Rectal smooth muscle tissue (tissue), 1 donor: ENCODE measurements at regions not wholly inside any gene's neighbourhood (a gene's known extent, or its start where the extent isn't known, plus 50 kb on each side); places are given as distances from the start of the nearest gene placed in this dataset.
"Not testable (repeated sequence)": the region's sequence is repeated elsewhere in the genome, so short reads cannot be mapped to it uniquely, and the experiment has no call there.

ENCODE experiments used
- H3K27ac ChIP-seq: one replicate; pipeline ENCODE4 v1.7.0; 2013; ENCODE audit warnings: low read depth, low read length, inconsistent platforms
- H3K27me3 ChIP-seq: one replicate; pipeline ENCODE4 v1.7.0; 2013; ENCODE audit warnings: low read length; ENCODE audit not compliant: control insufficient read depth, insufficient read depth
- H3K36me3 ChIP-seq: one replicate; pipeline ENCODE4 v1.7.0; 2013; ENCODE audit warnings: low read length; ENCODE audit not compliant: control insufficient read depth, insufficient read depth
- H3K4me1 ChIP-seq: one replicate; pipeline ENCODE4 v1.7.0; 2013; ENCODE audit warnings: low read length; ENCODE audit not compliant: control insufficient read depth, insufficient read depth
- H3K4me3 ChIP-seq: one replicate; pipeline ENCODE4 v1.7.0; 2013; ENCODE audit warnings: low read length
- H3K9ac ChIP-seq: one replicate; pipeline ENCODE4 v1.7.0; 2013; ENCODE audit warnings: low read length

DNA sequence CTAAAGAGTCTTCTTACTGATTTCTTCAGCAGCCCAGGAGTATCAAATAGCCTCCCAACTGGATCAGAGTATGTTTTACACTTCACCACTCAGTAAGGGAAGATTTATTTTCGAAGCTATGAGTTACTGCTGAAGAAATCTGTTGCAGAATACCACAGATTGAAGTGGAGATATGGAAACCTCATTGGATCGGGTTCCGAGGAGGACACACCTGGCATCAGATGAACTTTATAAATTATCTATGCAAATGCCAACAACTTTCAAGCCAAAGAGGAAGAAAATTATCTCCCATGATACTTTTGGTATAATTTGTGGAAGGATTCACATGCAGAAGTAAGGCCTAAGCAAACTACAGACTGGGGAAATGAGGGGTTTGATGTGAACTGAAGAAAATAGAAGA lies 515.9 kb upstream of the NDST4 start:
- Histone ChIP-seq H3K4me1 (no peaks in the 10 kb centered on the region), H3K27ac (no peak overlapping the region), H3K36me3 (no peaks in the 10 kb centered on the region), H3K27me3 (no peaks in the 10 kb centered on the region), H3K9ac (no peak overlapping the region), H3K4me3 (no peak overlapping the region)

- Histone ChIP-seq H3K9ac (no peak overlapping the region), H3K36me3 (no peaks in the 10 kb centered on the region), H3K4me3 (no peak overlapping the region), H3K27ac (no peak overlapping the region), H3K4me1 (no peaks in the 10 kb centered on the region), H3K27me3 (no peaks in the 10 kb centered on the region)
These were observed 496.2 kb upstream of the NDST4 start for GRCh38 chr4:115609631-115610030.

GRCh38 chr4:115607311-115607710 lies 493.9 kb upstream of the NDST4 start:
- Histone ChIP-seq H3K27ac (no peak overlapping the region), H3K36me3 (no peaks in the 10 kb centered on the region)

DNA sequence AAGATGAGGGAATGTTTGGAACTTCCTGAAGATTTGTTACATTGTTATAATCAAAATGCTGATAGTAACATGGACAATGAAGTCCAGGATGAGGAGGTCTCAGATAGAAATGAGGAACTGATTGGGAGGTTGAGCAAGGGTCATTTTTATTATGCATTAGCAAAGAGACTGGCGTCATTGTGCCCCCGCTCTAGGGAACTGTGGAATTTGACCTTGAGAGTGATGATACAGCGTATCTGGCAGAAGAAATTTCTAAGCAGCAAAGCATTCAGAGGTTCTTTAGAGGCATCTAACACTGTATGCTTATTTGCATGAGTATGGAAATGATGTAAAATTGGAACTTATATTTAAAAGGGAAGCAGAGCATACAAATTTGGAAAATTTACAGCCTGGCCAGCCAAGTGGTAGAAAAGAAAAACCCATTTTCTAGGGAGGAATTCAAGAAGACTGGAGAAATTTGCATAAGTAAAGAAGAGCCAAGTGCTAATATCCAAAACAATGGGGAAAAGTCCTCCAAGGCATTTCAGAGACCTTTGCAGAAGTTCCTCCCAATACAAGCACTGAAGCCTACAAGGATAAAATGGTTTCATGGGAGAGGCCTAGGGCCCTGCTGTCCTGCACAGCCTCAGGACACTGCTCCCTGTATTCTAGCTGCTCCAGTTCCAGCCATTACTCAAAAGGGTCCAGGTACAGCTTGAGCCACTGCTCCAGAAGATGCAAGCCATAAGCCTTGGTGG lies 483.0 kb upstream of the NDST4 start:
- H3K4me1 ChIP-seq = no peaks in the 10 kb centered on the region
- no peaks in the 10 kb centered on the region for H3K27me3 ChIP-seq
- no peaks in the 10 kb centered on the region for H3K36me3 ChIP-seq
- H3K27ac ChIP-seq = no peak overlapping the region
- H3K9ac ChIP-seq = no peak overlapping the region
- no peak overlapping the region for H3K4me3 ChIP-seq

More at GRCh38 chr4:115607311-115607710, 493.9 kb upstream of the NDST4 start:
- Histone ChIP-seq H3K9ac (no peak overlapping the region), H3K4me1 (no peaks in the 10 kb centered on the region), H3K4me3 (no peak overlapping the region), H3K27me3 (no peaks in the 10 kb centered on the region)

DNA sequence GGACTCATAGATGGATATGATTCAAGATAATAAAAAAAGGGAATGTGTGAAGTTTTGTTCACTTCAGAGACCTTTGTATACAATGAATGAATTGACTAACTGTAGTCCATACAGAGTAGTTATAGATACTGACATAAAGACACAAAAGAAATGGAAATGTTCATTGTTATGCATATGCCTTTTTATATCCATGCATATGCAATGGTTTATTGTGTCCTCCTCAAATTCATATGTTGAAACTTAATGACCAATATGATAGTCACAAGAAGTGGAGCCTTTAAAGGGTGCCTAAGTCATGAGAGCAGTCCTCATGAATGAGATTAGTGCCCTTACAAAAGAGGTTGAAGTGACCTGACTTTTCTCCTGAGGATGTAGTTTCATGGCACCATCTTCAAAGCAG lies 467.5 kb upstream of the NDST4 start:
- H3K27ac ChIP-seq = no peak overlapping the region

DNA sequence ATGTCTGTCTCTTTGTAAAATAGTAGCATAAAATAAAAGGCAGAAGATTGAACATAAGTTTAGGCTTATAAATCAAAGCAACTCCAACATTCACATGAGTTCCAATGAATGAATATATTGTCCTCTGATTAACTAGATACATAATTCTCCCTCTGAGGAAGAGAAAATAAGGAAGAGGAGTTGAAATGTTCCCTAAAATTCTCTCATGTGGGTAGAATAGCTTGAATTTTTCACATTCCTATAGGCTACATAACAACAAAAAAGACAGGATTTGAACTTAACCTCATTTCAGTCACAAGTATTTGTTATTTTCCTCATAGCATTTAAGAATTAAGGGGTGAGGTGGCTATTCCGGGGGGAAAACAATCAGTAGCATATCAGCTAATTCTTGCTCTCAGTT lies 462.4 kb upstream of the NDST4 start:
- Histone ChIP-seq H3K27me3 (no peaks in the 10 kb centered on the region), H3K4me3 (no peak overlapping the region), H3K36me3 (no peaks in the 10 kb centered on the region), H3K27ac (no peak overlapping the region), H3K4me1 (no peaks in the 10 kb centered on the region), H3K9ac (no peak overlapping the region)

More for the DNA sequence above, 467.5 kb upstream of the NDST4 start:
- no peak overlapping the region for H3K4me3 ChIP-seq
- H3K27me3 ChIP-seq = no peaks in the 10 kb centered on the region
- H3K36me3 ChIP-seq = no peaks in the 10 kb centered on the region
- H3K9ac ChIP-seq = no peak overlapping the region
- H3K4me1 ChIP-seq = no peaks in the 10 kb centered on the region

GRCh38 chr4:115562506-115562905 lies 449.1 kb upstream of the NDST4 start:
- Histone ChIP-seq H3K27ac (no peak overlapping the region), H3K27me3 (no peaks in the 10 kb centered on the region), H3K9ac (no peak overlapping the region), H3K4me3 (no peak overlapping the region), H3K4me1 (no peaks in the 10 kb centered on the region), H3K36me3 (no peaks in the 10 kb centered on the region)

DNA sequence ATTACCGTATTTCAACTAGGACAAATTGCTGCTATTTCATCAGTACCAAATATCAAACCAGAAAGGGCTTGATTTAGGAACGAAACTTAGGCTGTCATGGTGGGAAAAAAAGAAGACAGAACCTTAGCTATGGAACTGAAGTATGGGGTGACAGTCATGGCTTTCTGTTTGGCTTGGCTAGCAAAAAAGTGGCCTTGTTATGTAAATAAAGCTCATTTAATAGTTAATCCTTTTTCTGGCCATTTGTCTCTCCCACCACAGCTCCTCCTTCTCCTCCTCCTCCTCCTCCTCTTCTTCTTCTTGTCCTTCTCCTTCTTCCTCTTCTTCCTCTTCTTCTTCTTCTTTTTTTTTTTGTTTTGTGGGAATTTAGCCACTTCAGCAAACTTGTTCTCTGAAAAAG lies 434.7 kb upstream of the NDST4 start:
- Histone ChIP-seq H3K27ac (no peak overlapping the region), H3K36me3 (no peaks in the 10 kb centered on the region), H3K4me3 (no peak overlapping the region), H3K4me1 (no peaks in the 10 kb centered on the region), H3K9ac (no peak overlapping the region), H3K27me3 (no peaks in the 10 kb centered on the region)

- Histone ChIP-seq H3K27ac (no peak overlapping the region), H3K36me3 (no peaks in the 10 kb centered on the region), H3K4me3 (no peak overlapping the region), H3K9ac (no peak overlapping the region), H3K4me1 (no peaks in the 10 kb centered on the region), H3K27me3 (no peaks in the 10 kb centered on the region)
These were observed 424.0 kb upstream of the NDST4 start for GRCh38 chr4:115537387-115537786.

DNA sequence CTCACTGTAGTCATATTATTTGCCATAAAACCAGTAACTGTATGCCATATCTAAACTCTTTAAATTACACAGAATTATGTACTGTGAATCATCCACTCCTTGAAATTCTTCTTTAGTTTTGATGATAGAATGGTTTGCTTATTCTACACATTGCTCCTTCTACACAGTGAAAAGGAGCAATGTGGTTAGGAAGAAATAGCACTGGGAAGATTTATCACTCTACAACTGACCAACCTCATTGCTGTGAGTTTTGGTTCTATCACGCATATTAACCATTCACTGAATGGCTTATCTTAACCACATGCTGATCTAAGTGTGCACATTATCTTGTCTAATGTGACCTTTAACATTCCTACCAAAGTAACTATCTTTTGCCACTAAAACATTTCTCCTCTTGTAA lies 415.7 kb upstream of the NDST4 start:
- Histone ChIP-seq H3K27ac (no peak overlapping the region), H3K9ac (no peak overlapping the region), H3K27me3 (no peaks in the 10 kb centered on the region), H3K36me3 (no peaks in the 10 kb centered on the region), H3K4me1 (no peaks in the 10 kb centered on the region), H3K4me3 (no peak overlapping the region)

DNA sequence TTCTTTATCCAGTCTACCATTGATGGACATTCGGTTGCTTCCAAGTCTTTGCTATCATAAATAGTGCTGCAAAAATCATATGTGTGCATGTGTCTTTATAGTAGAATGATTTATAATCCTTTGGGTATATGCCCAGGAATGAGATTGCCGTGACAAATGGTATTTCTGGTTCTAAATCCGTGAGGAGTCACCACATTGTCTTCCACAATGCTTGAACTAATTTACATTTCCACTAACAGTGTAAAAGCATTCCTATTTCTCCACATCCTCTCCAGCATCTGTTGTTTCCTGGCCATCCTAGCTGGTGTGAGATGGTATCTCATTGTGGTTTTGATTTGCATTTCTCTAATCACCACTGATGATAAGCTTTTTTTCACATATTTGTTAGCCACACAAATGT lies 406.1 kb upstream of the NDST4 start:
- H3K36me3 ChIP-seq, H3K4me1 ChIP-seq, H3K27me3 ChIP-seq, H3K4me3 ChIP-seq, H3K27ac ChIP-seq, H3K9ac ChIP-seq: not testable (repeated sequence)

GRCh38 chr4:115515772-115516171 lies 402.4 kb upstream of the NDST4 start:
- H3K9ac ChIP-seq = no peak overlapping the region
- H3K36me3 ChIP-seq = no peaks in the 10 kb centered on the region
- no peaks in the 10 kb centered on the region for H3K4me1 ChIP-seq
- no peak overlapping the region for H3K4me3 ChIP-seq
- H3K27ac ChIP-seq = no peak overlapping the region
- H3K27me3 ChIP-seq = no peaks in the 10 kb centered on the region

DNA sequence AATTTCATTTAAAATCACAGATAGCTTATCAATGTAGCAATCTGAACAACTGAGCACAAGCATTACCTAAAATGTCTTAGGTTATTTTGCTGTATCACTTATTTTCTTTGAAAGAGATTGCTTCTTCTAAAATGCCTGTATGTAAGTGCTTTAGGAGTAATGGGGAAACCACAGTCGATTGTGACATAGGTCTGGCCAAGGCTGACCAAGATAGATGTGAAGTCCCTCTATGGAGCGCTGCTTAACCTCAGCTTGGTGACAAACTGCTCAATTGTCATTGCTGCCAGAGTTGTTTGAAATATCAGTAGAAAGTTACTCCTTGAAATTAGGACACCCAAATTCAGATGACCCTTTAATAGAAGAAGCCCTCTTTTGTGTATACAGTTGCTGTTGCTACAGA lies 401.9 kb upstream of the NDST4 start:
- Histone ChIP-seq H3K27me3 (no peaks in the 10 kb centered on the region), H3K4me1 (no peaks in the 10 kb centered on the region), H3K4me3 (no peak overlapping the region), H3K9ac (no peak overlapping the region), H3K27ac (no peak overlapping the region), H3K36me3 (no peaks in the 10 kb centered on the region)
